K562 (cell line): ENCODE measurements at regions not wholly inside any gene's neighbourhood (a gene's known extent, or its start where the extent isn't known, plus 50 kb on each side); places are given as distances from the start of the nearest gene placed in this dataset.

Experiments
- E2F4 ChIP-seq: sonication (generic); formaldehyde crosslinking; IDR thresholded peaks from 2 replicates; pipeline ENCODE4 v1.8.0; 2022; ENCODE audit warnings: mild to moderate bottlenecking, low read depth, missing genetic modification reagents
- POLR2A ChIP-seq: fragments of 450-650 bp; conservative IDR thresholded peaks from 2 replicates; pipeline ENCODE4 v1.6.1; 2016
- RAD21 ChIP-seq, 2 experiments: fragments of 250-450 bp in 1 of 2; fragments of 450-650 bp in 1 of 2; sonication (Bioruptor Pico) in 1 of 2; formaldehyde crosslinking in 1 of 2; IDR thresholded peaks in 1 of 2; conservative IDR thresholded peaks in 1 of 2; 2 replicates each; pipeline versions ENCODE4 v1.4.0 to v1.8.0; 2020 to 2022; ENCODE audit warnings: mild to moderate bottlenecking in 2 of 2, moderate library complexity in 1 of 2
- TEAD1 ChIP-seq, 2 experiments: fragments of 450-650 bp in 1 of 2; sonication (generic) in 1 of 2; formaldehyde crosslinking; IDR thresholded peaks; 2 replicates each; pipeline versions ENCODE4 v1.4.0 to v1.8.0; 2020 to 2022; ENCODE audit warnings: mild to moderate bottlenecking in 2 of 2, missing genetic modification reagents in 1 of 2

- TF ChIP-seq E2F4 (CRISPR knock-in tag): no peak
- no peak for TF ChIP-seq TEAD1 (CRISPR knock-in tag; IDR thresholded peaks at IDR 0.05)
- TF ChIP-seq POLR2A: no peak
- no peak for TF ChIP-seq RAD21 (CRISPR knock-in tag; conservative IDR thresholded peaks at IDR 0.05 in 1 of 2, IDR thresholded peaks at IDR 0.05 in 1 of 2)
Observed at GRCh38 chrX:36562986-36563385, 445.2 kb upstream of the FAM47C start.
